Astrocyte (in vitro differentiated cells and primary cell): ENCODE measurements at regions not wholly inside any gene's neighbourhood (a gene's known extent, or its start where the extent isn't known, plus 50 kb on each side); places are given as distances from the start of the nearest gene placed in this dataset.

Experiments
- EZH2 ChIP-seq: IDR thresholded peaks from 2 replicates; pipeline ENCODE4 v1.6.1; 2012; ENCODE audit warnings: mild to moderate bottlenecking, low read length, inconsistent platforms; ENCODE audit not compliant: insufficient read depth
- TF ChIP-seq, protein P1 (sequence below): IDR thresholded peaks from 2 replicates; pipeline ENCODE4 v1.5.1; 2011; ENCODE audit warnings: low read depth, mild to moderate bottlenecking, inconsistent platforms, low read length, moderate library complexity; ENCODE audit not compliant: insufficient read depth

DNA sequence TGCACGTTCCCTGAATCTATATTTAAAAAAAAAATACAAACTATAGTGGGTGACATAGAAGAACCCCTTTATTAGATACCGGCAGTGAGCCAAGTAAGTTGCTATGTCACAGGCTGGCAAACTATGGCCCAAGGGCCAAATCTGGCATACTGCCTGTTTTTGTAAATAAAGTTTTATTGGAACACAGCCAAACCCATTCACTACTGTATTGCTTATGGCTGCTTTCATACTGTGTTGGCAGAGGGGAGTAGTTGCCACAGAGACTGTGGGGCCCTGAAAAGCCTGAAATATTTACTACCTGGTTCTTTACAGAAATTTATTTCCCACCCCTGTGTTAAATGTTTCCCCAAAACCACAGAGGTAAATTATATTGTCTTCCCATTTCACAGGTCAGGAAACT, 71.2 kb upstream of the EGFL6 start:
- no peak for TF ChIP-seq EZH2
- TF ChIP-seq, protein P1, sequence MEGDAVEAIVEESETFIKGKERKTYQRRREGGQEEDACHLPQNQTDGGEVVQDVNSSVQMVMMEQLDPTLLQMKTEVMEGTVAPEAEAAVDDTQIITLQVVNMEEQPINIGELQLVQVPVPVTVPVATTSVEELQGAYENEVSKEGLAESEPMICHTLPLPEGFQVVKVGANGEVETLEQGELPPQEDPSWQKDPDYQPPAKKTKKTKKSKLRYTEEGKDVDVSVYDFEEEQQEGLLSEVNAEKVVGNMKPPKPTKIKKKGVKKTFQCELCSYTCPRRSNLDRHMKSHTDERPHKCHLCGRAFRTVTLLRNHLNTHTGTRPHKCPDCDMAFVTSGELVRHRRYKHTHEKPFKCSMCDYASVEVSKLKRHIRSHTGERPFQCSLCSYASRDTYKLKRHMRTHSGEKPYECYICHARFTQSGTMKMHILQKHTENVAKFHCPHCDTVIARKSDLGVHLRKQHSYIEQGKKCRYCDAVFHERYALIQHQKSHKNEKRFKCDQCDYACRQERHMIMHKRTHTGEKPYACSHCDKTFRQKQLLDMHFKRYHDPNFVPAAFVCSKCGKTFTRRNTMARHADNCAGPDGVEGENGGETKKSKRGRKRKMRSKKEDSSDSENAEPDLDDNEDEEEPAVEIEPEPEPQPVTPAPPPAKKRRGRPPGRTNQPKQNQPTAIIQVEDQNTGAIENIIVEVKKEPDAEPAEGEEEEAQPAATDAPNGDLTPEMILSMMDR, result no peak
